ENCODE measurements at regions not wholly inside any gene's neighbourhood (a gene's known extent, or its start where the extent isn't known, plus 50 kb on each side); places are given as distances from the start of the nearest gene placed in this dataset.
"Not testable (repeated sequence)": the region's sequence is repeated elsewhere in the genome, so short reads cannot be mapped to it uniquely, and the experiment has no call there.

DNA sequence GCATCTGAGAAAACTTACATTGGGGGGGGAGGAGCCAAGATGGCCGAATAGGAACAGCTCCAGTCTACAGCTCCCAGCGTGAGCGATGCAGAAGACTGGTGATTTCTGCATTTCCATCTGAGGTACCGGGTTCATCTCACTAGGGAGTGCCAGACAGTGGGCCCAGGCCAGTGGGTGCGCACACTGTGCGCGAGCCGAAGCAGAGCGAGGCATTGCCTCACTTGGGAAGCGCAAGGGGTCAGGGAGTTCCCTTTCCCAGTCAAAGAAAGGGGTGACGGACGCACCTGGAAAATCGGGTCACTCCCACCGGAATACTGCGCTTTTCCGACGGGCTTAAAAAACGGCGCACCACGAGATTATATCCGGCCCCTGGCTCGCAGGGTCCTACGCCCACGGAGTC lies 604.1 kb downstream of the TFAP2A start:
- DNase-seq, result not testable (repeated sequence)

DNA sequence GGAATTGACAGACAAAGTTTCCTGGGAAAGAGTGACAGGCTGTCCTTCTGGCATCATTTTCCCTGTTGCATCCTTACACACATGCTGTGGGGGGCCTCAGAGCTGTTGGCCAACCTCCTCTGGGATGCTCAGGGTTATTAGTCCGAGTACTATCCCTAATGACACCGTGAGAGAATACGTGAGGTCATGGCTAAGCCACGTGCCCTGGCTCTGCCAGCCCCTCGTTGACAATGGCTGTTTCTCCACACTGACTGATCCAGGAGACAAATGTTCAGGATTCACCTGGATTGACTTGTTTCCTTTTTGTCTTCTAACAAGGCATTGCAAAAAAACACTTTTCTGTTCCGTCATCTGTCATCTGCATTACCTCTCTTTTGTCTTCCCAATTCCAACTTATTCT lies 604.6 kb downstream of the TFAP2A start:
- DNase-seq, result no peak

DNA sequence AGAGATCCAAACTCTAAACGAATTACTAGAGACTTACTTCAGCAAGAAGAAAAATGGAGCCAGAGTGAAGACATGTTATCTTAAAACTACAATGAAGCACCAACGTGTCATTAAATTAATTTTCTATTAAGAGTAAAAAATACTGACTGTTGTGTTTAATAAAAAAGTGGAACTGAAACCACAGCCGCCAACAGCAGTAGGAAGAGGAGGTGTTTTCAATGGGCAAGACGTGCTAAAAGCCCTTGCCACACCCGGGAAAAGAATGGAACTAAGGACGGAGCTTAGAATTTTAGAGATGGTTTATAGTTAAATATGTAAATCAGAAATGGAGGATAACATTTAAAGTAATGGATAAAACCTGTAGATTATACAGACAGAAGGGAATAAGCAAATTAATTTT lies 608.7 kb downstream of the TFAP2A start:
- no peak for DNase-seq

DNA sequence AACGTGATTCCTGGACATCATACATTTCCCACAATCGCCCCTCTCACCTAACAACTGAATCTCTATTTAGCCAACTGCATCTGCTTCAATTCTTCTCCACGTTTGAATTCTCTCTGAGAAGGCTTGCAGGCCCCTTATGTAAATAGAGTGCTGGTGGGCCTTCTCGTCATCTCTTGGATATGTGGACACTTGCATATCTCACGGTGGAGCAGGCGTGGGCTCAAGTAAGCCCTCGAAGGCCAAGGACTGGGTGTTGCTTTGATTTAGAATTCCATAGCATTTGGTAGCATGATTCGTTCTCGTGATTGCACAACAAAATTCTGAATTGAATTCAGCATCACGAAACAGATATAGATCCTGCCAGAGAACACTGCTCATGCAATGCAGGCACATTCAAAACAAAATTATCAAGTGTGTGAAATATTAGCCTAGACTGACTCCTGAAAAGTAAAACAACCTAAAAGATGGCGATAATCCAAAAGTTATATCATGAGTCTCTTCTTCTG lies 613.6 kb downstream of the TFAP2A start:
- DNase-seq, result no peak

DNA sequence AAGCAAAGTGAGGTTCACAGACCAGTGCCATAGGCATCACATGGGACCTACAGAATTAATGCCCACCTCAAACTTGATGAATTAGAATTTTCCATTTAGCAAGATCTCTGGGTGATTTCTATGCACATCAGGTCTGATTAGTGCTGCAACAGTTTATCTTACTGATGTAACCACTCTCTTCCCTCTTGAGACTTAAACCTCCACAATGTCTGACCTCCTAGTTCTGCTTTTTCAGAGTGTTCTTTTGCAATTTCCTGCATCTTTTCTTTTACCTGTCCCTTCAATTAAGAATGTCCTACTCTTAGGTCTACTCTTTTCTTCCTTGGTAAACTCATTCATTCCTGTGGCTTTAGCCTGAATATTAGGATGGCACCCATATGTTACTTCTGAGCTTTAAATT lies 615.3 kb downstream of the TFAP2A start:
- no peak for DNase-seq

DNA sequence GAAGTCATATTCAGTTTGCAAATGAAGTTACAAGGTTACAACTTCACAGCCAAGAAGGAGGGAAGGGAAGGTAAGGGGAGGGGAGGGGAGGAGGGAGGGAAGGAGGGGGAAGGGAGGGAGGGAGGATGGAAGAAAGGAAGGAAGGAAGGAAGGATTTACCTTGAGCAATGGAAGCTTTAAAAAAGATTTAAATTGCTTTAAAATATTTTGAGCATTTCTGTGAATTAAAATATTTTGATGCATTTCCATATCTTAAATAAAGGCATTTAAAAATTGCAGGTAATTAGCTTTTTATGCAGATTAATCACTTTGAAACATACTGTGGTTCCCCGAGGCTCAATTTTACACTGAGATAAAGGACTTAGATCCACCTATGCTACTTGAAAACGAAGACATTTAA lies 618.0 kb downstream of the TFAP2A start:
- no peak for DNase-seq

DNA sequence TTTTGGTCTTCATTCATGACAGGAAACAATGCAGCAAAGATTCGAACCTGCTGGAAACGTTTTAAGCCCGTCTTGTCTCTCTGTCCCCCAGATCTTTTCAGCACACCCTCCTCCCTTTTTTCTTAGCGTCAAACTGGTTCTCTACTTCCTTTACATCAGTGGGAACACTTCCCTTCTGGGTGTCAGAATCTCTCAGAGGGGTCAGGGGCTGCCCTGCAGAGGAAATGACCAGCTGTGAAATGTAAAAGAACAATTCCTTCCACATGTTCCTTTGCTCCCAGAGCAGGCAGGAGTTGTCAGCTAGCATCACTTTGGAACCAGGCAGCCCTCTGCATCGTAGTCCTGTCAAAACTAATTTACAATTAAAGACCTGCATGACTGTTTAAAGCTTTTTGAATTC lies 619.0 kb downstream of the TFAP2A start:
- DNase-seq, result no peak

DNA sequence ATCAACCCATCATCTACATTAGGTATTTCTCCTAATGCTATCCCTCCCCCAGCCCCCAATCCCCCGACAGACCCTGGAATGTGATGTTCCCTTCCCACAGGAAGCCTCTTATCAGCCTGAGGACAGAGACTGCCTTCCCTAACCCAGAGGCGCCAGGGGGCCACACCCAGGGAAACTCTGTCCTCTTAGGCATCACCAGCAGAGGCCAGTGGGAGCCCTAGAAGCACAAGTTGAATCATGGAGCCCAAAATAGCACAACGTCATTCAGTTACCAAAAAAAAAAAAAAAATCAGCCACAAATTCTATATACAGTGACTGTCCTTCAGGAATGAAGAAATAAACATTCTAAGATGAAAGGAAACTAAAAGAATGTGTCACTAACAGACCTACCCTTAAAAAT lies 625.7 kb downstream of the TFAP2A start:
- DNase-seq, result no peak

DNA sequence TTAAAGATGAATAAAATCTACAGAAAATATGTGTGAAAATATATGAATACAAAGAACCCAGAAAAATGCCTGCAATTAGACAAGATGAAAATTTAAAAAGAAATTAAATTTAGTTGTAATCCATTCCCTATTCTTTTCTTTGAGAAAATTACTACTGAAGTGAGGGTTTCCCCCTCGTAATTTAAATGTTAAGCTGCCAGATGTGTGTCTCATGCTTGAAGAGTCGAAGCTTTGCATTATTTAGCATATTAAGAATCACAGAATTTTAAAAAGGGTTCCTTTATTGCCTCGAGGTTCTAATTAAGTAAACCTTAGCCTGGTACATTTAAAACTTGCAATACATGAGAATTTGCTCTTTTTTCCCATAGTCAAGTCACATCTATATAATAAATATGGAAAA lies 630.1 kb downstream of the TFAP2A start:
- no peak for DNase-seq

DNA sequence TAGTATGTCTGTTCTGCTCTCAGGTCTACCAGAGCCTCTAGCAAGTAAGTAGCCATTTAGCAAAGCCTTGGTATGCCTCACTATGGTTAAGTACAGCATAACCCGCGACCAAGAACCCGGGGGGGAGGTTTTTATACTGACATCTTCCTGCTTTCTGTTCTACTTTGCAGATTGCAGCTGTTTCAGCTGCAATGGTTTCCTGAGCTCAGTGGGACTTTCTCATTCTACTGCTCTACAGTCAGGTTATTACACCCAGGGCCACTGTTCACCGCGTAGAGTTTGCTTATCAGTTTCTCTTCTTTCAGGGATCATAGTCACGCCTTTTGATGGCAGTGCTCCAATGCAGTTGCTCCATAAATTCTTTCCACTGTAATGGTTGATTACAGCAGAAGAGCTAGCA lies 631.3 kb downstream of the TFAP2A start:
- peak; percentile 32 for DNase-seq

DNA sequence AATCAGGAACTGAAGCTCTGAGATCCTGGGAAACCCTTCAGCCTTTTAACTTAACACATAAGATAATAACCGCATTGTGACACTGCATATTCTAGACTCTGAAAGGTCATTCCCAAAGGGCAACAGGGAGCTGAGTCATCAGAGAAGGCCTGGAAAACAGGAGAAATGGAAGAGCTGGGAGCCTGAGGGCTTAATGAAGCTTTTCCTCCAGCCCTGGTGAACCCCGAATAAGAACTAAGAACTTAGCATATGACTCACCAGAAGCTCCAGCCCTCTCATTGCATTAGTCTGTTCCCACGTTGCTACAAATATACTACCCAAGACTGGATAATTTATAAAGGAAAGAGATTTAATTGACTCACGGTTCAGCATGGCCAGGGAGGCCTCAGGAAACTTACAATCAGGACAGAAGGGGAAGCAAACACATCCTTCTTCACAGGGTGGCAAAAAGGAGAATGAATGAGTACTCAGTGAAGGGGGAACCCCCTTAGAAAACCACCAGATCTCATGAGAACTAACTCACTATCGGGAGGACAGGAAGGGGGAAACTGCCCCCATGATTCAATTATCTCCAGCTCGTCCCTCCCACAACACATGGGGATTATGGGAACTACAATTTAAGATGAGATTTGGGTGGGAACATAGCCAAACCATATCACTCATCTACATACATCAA lies 648.5 kb downstream of the TFAP2A start:
- no peak for DNase-seq

DNA sequence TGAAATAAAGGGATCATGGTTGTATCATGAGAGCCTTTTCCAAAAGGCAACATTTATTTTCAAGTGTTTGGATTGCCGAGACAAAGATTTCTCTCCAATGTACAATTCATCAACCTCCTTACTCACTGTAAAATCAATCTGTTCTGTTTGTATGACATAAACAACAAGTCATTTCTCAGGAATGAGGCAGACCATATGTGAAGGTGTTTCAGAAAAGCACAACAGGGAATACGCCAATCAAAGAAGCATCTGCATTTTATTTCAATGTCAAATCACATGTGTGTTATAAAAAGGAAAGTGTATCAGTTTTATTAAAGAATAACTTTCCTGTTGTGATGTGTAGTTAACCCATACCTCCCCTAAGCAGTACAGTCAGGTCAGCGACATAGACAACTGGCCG lies 653.7 kb downstream of the TFAP2A start:
- DNase-seq, result peak; percentile 11

DNA sequence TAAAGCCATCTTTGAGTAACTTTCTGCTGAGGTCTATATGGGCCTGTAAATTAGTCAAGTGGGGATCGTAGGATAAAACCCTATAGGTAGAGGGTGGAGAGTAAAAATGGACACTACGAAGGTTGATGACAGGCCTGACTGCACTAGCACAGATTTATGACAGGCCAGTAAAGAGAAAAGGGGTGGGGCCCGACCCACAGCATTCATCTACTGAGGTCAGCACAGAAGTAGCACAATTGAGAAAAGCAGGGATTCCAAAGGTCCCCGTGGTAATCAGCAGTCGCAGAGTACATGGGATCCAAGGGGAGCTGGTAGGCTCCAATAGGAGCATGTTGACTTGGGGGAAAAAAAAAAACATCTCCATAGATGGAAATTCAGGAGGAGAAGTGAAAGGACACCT lies 660.4 kb downstream of the TFAP2A start:
- DNase-seq, result no peak

DNA sequence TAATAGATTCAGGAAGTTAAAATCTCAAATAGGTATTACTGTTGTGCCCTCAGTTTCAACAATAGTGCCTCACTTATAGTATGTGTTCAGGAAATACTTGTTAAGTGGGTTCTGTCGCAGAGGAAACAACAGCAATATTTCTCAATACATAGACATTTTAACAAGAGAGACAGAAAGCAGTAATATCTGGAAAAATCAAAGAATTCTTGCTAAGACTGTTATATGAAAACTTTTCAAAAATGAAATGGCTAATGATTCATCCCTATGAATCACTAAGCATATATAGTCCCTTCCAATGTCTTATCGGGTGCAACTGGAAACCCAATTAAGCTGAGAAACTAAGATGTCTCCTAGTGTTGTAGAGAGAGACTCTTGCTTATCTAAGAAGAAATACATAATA lies 668.9 kb downstream of the TFAP2A start:
- no peak for DNase-seq

DNA sequence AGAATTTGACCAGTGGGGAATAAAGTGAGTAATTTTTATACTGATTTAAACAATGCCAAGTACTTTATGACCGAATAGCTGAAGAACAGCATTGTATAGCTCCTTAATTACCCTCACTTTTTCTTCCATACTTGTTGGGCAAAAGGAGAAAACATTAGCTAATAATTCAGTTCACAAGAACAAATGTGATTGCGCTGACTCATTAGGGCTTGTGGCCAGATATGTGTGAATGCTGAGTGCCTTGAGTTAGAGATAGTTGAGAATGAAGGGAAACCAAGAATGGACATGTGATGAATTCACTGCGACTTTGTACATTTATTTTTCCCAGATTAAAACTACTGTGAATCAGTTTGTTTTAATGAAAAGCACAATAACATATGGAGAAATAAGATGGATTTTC lies 669.4 kb downstream of the TFAP2A start:
- no peak for DNase-seq

DNA sequence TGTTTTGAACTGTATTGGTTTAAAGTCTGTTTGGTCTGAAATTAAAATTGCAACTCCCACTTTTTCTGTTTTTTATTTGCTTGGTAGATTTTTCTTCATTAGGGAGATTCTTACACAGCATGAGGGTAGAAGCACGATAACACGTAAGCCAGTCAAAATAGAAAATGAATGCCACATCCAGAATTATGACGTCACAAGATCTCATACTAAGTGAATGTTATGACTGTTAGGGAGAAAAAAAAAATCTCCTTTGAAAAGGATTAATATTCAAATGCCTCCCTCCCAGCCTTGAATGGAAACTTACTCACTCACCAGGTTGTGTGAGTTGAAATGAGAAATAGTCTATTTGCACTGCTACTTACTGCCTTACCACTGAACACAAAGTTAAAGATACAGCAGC lies 670.8 kb downstream of the TFAP2A start:
- no peak for DNase-seq

DNA sequence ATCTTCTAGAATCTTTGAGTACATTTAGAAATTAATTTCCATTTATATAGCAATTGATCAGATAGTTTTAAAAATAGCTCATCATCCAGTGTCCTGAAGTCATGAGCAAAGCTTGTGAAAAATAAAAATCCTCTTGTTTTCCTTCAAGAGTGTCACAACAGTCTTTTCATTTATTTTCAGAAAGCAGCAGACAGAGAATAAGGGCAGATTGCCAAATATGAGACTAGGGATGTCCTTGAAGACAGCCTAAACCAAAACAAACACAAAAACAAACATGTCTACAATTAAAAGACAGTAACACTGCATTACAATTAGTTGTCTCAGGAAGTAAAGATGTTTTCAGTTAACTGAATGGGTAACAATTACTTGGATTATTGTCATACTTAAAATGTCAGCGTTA lies 682.8 kb downstream of the TFAP2A start:
- peak; percentile 2 for DNase-seq

DNA sequence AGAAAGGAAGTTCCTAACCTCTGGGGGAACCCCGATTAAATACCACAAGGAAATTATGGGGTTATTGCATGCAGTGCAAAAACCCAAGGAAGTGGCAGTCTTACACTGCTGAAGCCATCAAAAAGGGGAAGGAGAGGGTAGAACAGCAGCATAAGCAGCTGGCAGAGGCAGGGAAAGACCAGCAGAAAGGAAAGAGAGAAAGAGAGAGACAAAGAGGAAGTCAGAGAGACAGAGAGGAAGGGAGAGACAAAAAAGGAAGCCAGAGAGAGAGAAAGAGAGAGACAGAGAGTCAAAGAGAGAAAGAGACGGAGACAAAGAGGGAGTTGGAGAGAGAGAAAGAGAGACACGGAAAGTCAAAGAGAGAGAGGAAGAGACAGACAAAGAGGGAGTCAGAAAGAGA lies 689.1 kb downstream of the TFAP2A start:
- not testable (repeated sequence) for DNase-seq

DNA sequence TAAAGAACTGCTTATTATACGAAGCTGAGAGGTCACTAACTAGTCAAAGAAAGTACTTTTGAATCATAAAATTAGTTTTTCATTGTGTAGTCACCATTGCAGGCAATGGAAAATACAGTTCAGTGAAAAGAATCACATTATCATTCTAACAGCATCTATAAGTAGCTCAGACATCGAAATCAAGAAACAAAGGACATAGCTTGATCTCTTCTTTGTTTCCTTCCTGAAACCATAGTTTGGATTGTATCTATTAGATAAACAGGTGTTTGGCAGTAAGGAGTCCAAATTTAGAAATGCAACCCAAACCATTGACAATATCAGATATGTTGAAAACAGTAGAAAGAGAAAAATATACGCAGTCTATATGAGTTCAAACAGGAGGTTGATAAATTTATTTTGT lies 697.3 kb downstream of the TFAP2A start:
- DNase-seq, result no peak

DNA sequence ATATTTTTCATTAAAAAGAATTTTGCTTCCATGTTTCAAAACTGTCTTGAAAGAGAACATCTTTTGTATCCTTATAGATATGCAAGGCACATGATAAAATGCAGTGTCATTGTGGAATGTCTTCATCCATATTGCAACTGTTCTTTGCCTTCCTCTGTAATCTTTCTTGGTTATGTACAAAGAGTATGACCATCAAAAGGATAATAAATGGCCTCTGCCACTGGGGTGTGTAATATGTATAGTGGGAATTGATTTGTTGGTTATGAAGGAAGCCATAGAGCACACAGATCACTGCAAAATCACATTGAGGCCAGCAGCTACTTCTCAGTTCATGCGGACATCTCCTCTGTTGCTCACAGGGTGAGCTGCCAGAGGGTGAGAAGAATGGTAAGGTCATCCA lies 703.5 kb downstream of the TFAP2A start:
- DNase-seq, result no peak

DNA sequence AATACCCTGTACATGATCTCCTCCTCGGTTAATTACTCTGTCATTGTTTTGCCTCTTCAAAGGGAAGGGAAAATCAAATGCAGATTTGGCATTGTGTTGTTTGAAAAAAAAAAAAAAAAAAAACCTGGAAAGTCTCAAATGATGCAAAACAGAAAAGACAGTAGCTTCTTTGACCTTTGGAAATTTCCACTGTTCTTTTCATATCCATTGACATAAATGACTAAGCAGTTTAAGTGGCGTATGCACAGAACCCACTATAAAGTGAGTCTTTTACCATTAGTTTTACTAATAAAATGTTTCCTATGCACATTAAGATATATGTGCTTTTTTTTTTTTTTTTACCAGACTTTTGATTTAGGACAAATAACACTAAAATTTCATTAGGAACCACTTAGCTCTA lies 704.3 kb downstream of the TFAP2A start:
- no peak for DNase-seq

DNA sequence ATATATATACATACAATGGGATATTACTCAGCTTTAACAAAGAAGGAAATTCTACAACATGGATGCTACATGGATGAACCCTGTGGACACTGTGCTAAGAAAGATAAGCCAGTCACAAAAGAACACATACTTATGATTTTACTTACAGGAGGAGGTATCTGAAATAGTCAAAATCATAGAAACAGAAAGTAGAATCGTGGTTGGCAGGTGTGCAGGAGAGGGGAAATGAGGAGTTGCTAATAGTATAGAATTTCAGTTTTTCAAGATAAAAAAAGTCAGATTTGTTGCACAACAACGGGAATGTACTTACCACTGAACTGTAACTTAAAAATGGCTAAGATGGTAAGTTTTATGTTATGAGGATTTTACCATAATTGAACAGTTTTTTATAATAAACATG lies 706.3 kb downstream of the TFAP2A start:
- no peak for DNase-seq

DNA sequence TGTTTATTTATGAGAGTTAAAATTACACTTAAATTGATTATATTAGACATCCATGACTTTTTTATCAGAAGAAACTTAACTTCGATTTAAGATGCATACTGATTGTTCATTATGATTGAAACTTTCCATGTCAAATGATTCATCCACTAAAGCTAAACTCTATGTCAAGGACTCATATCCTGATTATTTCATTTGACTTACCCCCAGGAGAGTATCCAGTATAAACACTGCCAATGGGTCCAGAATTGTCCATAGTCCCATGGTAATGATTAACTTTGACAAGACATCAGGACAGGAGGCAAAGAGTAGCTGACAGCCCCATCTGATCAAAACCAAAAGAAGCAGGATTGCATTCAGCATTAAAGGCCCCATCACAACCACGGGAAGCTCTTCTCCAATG lies 709.9 kb downstream of the TFAP2A start:
- no peak for DNase-seq

DNA sequence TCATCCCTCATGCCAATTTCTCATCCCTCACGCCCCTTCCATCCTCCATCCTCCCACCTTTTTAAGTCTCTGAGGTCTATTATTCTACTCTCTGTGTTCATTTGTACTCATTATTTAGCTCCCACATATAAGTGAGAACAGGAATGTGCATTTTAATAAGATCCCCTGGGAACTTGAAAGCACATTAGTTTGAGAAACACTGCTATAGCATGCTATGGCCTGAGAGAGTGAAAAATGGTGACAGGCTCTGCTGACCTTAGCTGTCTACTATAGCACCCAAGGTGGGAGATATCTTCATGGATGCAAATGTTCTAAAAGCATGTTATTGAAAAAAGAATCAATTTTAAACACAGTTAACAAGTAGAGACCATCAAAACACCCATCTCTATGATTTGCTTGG lies 712.0 kb downstream of the TFAP2A start:
- DNase-seq, result no peak

DNA sequence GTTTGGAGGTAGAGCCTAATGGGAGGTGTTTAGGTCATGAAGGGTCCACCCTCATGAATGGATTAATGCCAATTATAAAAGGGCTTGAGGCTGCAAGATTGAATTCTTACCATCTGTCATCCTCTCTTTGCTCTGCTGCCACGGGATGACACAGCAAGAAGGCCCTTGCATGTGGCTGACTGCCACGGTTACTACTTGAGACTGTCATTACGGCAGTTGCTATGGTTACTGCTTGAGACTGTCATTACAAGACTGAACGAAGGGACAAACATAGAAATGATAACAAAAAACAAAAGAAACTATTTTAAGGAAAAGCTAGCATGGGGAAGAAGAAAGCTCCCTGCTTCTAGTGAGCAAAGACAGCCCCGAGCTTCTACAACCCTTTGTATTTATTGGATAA lies 715.0 kb downstream of the TFAP2A start:
- no peak for DNase-seq
